Muscle of arm (tissue), 1 donor: ENCODE measurements at regions not wholly inside any gene's neighbourhood (a gene's known extent, or its start where the extent isn't known, plus 50 kb on each side); places are given as distances from the start of the nearest gene placed in this dataset.
A peak's percentile ranks its signal among the peaks of the same experiment; 100 is the strongest.

Source experiments
- DNase-seq: peaks from one replicate; pipeline ENCODE4 v3.0.0-alpha.2; 2013

DNA sequence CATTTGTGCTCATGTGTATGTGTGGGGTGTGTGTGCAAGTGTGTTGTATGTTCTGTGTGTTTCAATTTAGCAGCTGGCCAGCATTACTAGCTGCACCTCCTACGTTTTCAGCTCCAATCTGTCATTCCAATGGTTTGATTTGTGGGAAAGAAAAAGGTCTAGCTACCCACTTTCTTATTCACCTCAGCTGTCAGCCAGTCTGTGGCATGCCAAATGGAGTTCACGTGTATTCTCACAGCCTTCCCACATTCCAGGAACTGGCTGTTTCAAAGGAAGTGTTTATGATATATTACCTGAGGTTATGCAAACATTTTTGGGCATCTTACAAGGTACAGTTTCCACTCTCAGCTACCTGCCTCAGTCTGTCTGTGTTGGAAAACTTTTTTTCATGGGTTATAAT lies 220.2 kb upstream of the CPNE8 start:
- DNase-seq: no peak

DNA sequence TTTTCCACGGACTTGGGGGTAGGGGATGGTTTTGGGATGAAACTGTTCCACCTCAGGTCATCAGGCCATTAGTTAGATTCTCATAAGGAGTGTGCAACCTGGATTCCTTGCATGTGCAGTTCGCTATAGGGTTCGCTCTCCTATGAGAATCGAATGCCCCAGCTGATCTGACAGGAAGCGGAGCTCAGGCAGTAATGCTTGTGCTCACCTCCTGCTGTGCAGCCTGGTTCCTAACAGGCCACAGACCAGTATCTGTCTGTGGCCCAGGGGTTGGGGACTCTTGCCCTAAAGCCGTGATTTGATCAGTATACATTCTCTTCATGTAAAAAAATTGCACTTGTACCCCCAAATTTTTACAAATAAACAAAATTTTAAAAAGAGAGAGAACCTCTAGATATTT lies 219.4 kb upstream of the CPNE8 start:
- no peak for DNase-seq

DNA sequence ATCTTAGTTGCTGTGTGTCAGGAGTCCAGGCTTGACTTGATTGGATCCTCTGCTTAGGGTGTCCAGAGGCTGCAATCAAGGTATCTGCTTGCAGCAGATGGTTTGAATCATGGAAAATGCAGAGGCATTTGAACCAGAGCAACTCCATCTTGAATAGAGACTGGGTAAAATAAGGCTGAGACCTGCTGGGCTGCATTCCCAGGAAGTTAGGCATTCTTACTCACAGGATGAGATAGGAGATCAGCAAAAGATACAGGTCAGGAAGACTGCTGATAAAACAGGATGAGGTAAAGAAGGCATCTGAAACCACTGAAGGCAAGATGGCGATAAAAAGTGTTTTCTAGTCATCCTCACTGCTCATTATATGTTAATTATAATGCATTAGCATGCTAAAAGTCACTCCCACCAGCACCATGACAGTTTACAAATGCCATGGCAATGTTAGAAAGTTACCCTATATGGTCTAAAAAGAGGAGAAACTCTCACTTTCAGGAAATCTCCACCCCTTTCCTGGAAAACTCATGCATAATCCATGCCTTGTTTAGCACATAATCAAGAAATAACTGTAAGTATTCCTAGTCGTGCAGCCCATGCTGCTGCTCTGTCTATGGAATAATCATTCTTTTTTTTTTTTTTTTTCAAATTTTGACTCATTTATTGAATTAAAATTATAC lies 218.3 kb upstream of the CPNE8 start:
- peak; percentile 30 for DNase-seq

DNA sequence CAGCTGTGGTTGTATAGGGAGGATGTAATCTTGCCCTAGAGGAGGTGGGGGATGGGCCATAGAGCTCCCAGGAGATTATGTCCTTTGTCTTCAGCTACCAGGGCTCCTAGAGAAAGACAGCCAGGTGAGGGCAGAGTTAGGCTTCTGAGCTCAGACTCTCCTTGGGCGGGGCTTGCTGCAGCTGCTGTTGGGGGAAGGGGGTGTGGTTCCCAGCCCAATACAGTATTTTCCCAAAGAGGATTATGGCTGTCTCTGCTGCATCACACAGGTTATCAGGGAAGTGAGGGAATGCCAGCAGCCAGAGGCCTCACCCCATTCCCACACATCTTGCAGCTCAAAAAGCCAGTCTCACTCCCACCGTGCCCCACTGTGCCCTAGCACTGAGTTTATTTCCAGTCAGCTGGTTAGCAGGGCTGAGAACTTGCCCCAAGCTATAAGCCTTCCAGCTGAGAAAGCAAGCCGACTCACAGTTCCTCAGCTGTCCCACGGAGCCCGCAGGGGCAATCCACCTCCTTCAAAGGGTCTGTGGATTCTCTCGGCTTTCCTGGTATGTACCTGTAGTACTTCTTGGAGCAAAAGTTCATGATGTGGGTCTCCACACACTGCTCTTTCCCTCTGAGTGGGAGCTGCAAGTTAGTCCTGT lies 217.3 kb upstream of the CPNE8 start:
- DNase-seq: no peak

DNA sequence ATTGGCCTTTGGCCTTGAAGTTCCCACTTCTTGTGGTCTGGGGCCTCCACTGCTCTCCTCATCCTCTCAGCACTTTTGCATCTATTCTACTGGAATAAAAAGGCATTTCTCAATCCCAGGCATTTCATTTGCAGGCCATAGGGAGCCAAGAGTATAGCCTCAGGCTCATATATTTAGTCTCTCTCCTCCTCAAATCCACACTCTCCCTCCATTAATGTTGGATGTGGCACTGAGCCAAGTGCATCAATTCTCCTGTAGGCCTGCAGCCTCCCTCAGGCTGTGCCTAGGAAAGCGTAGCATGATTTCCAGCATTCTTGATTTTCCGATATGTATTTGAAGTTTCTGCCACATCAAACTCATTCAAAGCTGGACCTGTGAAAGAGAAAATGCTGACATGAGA lies 211.5 kb upstream of the CPNE8 start:
- DNase-seq: no peak

DNA sequence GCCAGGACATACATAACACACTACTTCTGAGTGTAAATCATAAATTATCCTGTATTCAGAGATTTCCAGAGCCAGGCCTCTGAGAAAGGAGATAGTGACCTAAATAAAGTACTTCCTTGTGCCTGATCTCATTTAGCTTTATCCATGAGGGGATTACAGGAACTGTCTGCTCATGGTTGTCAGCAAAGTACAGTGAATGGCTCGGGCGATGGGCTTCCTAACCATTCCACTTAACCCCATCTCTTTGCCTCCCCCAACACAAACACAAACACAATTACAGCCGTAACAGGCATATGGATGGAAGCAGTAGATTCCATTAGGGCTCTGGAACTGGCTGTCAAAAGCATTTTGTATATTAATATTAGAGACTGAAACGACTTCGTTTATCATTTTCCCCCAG lies 206.7 kb upstream of the CPNE8 start:
- no peak for DNase-seq

DNA sequence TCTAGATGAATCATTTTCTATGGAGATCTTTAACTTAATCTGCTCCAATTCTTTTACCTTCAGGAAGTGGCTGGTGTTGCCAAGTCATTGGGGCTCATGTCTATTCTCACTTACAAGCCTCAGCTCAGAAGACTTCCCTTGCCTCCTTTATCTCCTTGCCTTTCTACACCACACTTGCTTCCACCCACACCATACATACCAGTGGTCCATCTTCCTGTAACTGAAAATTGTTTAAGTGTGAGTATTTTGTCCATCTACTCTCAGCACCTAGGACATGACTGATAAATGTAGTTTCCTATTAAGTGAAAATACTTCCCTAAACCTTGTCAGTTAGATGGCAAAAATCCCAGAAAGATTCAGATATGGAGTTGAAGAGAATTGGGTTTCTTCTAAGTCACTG lies 199.7 kb upstream of the CPNE8 start:
- DNase-seq: no peak

DNA sequence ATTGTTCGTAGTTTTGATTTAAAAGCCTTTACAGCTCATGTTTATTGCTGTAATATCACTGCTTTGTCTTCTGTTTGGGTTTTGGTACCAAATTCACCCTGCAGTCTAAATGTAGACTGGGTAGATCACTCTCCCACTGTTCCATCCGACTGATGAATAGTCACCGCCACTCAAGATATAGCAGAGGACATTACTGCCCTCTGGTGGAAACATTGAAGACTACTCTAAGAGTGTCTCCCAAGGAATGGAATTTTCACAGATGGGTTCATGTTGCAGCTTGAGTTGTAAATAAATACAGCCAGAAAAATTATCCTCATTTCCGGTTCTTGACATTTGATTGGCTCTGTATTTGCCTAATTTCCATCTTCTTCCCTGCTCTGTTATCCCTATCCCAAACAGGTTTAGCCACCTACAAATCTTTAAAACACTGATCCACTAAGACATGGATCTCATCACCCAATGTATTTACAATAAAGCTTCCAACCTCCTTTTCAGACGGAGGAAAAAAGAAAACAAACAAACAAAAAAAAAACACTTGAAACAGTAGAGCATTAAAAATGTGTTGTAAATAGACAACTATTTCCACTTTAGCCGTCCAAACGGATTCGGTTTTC lies 198.3 kb upstream of the CPNE8 start:
- peak; percentile 53 for DNase-seq

DNA sequence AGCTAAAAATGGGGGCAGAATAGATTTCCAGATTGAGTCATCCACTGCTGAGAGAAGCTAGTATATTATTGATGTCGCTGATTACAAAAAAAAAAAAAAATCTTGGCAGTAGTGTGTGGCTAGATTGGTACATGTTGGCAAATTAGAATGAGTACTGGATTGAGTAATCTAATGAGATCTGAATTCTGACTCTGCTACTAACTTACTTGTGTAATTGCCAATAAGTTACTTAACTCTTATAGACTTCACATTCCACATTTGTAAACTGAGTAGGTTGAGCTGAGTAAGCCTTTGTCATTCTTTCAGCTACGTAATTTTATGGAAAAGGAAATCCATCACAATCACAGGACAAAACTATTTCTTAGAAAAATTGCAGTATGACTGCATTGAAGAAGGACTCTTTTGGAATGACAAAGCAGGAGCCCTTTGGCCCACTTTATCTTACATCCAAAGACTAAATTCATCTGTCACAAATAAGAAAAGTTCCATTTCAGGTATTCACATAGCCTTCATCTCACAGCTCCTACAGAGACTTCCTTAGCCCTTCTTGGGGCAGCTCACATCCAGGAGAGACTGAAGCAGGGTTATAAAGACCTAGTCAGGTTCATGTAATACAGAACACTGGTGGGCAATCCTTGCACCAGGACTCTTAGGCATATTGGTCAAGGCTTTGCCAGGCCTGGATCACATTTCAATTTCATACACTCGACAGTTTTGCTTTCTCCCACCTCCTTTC lies 197.3 kb upstream of the CPNE8 start:
- no peak for DNase-seq

DNA sequence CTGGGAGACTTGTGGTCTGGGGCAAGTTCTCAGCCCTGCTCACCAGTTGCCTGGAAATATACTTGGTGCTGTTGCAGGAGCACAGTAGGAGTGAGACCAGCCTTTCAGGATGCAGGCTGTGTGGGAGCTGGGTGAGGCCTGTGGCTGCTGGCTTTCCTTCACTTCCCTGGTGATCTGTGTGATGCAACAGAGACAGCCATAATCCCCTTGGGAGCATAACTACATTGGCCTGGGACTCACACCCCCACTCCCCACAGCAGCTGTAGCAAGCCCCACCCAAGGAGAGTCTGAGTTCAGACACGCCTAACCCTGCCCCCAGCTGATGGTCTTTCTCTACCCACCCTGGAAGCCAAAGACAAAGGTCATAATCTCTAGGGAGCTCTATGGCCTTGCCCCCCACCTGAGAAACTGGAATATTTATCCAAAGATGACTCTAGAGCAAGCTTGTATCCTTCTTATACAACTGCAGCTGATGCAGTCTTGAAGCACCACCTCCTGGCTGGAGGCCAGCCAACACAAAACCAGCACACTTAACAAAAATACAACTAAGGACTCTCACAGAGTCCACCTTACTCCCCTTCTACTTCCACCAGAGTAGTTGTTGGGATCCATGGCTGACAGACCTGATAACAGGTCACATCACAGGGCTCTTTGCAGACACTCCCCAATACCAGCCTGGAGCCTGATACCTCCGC lies 190.4 kb upstream of the CPNE8 start:
- no peak for DNase-seq

DNA sequence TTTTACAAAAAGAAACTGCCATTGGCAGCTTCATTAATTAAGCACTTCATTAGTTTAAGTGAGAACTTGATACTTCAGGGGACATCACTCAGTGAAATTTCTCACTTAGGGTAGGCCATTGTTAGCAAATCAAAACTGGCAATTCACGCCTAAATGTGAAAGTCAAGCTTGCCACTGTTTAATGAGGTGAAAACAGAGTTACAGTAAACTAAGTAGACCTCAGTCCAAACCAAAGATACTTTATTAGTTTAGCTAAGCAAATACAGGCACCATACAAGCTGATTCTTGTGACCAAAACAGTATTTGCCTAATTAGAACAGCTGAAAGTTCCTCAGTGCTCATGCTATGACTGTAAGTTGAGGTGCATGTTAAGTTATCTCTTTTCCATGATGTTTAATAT lies 176.5 kb upstream of the CPNE8 start:
- no peak for DNase-seq

DNA sequence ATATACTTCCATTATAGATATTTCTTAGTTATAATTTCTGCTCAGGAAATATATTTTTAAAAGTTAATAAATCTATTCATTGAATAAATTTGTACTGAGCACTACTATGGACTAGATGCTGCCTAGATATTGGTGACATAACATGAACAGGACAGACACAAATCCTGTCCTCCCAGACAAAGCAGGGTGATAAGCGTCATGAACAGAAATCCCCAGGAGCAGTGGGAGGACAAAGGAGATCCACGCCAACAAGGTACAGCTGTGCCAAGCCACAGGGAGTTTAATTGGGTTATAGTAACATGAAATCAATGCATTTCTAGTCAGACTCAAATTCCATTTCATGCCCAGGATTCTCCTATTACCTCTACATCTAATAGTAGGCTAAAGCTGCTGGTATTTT lies 171.8 kb upstream of the CPNE8 start:
- DNase-seq: no peak

DNA sequence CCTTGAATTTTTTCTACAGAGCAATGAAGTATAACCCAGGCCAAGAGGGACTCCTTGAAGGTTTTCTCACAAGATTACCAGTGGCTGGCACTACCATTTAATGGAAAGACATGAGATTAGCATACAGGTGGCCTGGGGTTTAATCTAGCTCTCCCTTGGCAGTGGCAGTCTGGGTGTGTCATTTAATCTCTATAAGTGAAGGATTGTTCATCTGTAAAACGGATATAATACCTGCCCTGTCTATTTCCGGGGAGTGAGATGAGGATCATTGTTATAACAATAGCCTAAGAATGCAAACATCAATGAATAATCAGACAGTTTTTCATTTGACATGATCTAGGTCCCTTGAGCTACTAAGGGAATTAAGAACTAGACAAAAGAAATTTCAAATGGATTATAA lies 168.7 kb upstream of the CPNE8 start:
- DNase-seq: no peak

DNA sequence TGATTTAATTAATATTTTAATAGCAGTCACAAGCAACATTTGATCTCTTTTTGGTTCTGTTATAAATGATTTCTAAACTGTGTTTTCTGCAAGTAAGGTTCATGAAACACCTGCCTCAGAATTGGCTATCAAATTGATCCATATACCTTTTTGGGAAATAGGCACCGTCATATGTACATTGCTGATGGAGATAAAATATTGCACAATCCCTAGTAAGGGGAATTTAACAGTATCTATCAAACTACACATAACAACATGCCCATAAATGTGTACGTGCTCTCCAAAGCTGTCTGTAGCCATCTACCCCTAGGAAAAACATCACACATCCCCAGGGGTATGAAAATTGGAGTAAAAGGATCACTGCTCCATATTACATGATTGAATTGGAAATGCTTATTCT lies 167.3 kb upstream of the CPNE8 start:
- no peak for DNase-seq

DNA sequence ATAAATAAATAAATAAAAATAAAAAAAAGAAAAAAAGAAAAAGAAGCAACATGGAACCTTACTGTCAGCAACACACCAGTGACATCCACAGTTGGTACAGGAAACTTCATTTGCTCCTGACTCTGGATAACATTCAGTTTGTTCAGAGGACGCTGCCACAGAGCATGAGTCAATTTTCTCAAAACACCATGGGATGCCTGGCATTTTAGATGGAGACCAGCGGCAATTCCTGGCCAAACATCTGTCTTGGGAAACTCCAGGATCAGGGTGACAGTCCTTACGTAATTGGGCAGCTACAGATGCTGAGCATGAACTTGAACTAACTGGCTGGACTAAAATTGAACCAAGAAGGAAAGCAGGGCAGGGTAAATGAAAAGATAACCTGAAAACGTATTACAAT lies 166.2 kb upstream of the CPNE8 start:
- DNase-seq: no peak

DNA sequence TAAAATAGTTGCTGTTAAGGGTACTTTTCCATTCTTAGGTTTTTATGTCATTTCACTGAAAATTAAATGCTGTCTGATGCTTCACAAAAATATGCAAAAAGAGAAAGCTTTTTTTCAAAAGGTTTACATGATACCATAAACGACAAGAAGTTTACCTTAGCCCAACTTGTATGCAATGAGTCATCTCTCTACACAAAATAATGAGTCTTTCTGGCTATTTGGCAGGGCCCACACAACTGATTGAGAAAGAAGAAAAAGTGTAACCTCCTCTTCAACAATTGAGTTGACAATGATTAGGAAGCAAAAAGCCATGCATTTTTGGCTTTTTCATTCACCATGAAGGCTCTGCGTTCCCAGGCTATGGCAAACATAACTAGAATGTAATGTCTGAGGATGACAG lies 165.4 kb upstream of the CPNE8 start:
- no peak for DNase-seq

DNA sequence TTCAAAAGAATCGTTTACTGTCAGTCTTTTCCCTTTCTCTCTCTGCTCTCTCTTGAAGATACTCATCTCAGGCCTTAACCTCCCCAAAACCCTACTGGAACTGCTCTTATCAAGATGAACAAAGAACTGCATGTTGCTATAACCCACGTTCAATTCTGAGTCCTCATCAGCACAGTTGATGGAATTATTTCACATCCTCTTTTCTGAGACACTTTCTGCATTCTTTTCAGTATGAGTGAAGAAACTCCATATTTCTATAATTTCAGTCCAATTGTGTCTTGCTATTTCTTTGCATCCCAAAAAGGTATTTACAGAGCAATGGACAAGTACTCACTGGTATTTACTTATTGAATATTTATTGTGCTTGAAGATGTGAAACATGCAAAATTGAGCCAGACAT lies 160.1 kb upstream of the CPNE8 start:
- no peak for DNase-seq

DNA sequence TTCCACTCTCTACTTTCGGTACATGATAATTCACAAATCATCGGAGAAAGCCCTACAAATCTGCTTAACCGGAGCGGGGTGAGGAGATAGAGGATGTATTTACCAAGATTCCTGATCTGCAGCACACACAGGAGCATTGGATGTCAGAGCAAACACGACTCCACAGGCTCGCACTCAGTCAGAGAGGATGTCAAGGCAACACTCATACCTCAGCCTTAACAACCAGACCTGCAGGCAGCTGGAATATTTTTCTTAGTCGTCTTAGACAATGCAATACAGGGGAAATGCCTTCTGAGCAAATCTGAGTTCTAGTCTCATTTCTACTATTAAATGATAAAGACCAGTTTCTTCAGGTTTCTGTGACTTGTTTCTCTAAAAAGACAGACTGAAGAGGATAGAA lies 159.3 kb upstream of the CPNE8 start:
- DNase-seq: no peak

DNA sequence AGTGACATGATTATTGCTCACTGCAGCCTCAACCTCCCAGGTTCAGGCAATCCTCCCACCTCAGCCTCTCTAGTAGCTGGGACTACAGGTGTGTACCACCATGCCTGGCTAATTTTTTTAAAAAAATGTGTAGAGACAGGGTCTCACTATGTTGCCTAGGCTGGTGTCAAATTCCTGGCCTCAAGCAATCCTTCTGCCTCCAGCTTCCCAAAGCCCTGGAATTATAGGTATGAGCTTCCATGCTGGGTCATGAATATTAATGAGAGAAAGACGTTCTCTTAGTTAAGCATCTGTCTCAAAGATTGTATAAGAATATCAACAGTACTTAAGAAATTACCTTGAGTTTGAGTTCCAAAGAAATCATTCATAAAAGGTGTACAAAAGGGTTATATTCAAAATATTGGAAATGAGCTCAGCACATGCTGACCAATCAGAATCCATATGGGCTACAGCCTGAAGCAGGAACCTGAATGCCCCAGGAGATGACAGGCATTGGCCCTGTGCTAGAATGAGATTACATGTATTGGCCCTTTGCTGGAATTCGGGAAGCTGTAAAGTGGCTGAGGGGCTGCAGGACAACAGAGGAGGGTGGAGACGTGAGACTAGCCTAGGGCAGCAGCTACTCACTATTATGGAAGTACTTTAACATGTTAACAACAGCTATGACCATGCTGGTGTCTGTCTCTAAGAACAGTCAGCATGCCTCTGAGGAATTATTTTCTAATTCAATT lies 157.0 kb upstream of the CPNE8 start:
- no peak for DNase-seq

DNA sequence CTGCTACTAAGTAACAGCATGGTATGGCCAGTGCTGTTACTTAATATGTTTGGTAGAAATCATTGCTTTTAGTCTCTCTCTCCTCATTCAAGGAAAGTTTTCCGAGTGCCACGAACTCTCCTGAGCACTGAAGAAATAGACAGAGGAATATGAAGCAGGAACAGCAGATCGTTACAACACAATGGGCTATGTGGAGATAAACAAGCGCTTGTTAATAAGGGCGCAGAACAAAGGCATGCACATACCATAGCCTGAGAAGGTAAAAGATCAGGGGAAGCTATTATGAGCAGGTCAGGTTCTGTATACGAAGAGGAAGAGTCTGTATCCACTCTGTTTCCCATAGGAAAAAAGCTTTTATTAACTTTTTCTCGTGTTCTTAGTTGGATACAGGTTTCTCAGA lies 156.2 kb upstream of the CPNE8 start:
- DNase-seq: no peak

DNA sequence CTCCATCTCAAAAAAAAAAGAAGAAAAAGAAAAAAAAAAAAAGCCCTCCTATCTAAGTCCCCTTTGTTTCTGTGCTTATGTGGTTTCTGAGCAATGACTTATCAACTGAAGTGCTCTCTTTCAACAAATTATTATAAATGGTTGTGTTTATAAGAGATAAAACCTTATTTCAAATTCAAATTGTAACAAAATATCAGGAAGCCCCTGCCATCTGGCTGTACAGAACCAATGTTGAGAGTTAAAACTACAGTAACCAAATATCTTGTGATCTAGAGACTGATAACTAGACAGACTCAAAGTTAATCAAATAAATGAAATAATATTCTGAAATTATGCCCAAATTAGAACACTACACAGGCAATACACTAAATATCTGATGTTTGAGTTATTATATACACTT lies 143.0 kb upstream of the CPNE8 start:
- no peak for DNase-seq
